Liver (tissue), 7 donors: ENCODE measurements at regions not wholly inside any gene's neighbourhood (a gene's known extent, or its start where the extent isn't known, plus 50 kb on each side); places are given as distances from the start of the nearest gene placed in this dataset.

Experiments
- DNase-seq: peaks from one replicate; pipeline ENCODE4 v3.0.0-alpha.2; 2017; ENCODE audit warnings: low spot score
- H3K27ac ChIP-seq, 2 donors: one replicate each; pipeline ENCODE4 v1.7.0; 2013; ENCODE audit warnings: inconsistent platforms in 2 of 2, low read length in 2 of 2, control low read depth in 1 of 2, low read depth in 1 of 2, mild to moderate bottlenecking in 1 of 2
- H3K27me3 ChIP-seq, 4 donors: one replicate each; pipeline versions ENCODE4 v1.6.1 to v1.7.0; 2013; ENCODE audit warnings: low read length in 3 of 4, inconsistent platforms in 1 of 4, mild to moderate bottlenecking in 1 of 4, moderate library complexity in 1 of 4; ENCODE audit not compliant: control insufficient read depth in 4 of 4, insufficient read depth in 4 of 4
- H3K36me3 ChIP-seq, 4 donors: one replicate each; pipeline versions ENCODE4 v1.6.1 to v1.7.0; 2013; ENCODE audit warnings: low read length in 3 of 4, mild to moderate bottlenecking in 3 of 4, low read depth in 1 of 4, moderate library complexity in 1 of 4; ENCODE audit not compliant: control insufficient read depth in 4 of 4, insufficient read depth in 3 of 4
- H3K4me1 ChIP-seq, 4 donors: one replicate each; pipeline versions ENCODE4 v1.6.1 to v1.7.0; 2013; ENCODE audit warnings: low read length in 3 of 4, mild to moderate bottlenecking in 3 of 4, moderate library complexity in 1 of 4; ENCODE audit not compliant: control insufficient read depth in 4 of 4, insufficient read depth in 4 of 4
- H3K4me3 ChIP-seq, 3 donors: one replicate each; pipeline versions ENCODE4 v1.6.1 to v1.7.0; 2013; ENCODE audit warnings: low read length in 3 of 3, control low read depth in 1 of 3, low read depth in 1 of 3, mild to moderate bottlenecking in 1 of 3
- H3K9ac ChIP-seq, 2 donors: one replicate each; pipeline ENCODE4 v1.7.0; 2013; ENCODE audit warnings: low read length in 2 of 2, mild to moderate bottlenecking in 2 of 2, moderate library complexity in 2 of 2, control low read depth in 1 of 2, low read depth in 1 of 2
- H3K9me3 ChIP-seq, 4 donors: one replicate each; pipeline versions ENCODE4 v1.6.1 to v1.7.0; 2013; ENCODE audit warnings: low read length in 3 of 4; ENCODE audit not compliant: control insufficient read depth in 4 of 4
- ATF3 ChIP-seq: IDR thresholded peaks from 2 replicates; pipeline ENCODE4 v1.6.1; 2016; ENCODE audit warnings: antibody characterized with exemption
- FOXA1 ChIP-seq: IDR thresholded peaks from 2 replicates; pipeline ENCODE4 v1.6.1; 2016; ENCODE audit warnings: antibody characterized with exemption
- FOXA2 ChIP-seq: IDR thresholded peaks from 2 replicates; pipeline ENCODE4 v1.6.1; 2016; ENCODE audit warnings: antibody characterized with exemption
- GABPA ChIP-seq, 2 donors: IDR thresholded peaks in 1 of 2; conservative IDR thresholded peaks in 1 of 2; 2 replicates each; pipeline ENCODE4 v1.6.1; 2016; ENCODE audit warnings: antibody characterized with exemption in 2 of 2, mild to moderate bottlenecking in 1 of 2, moderate library complexity in 1 of 2
- HNF4A ChIP-seq, 2 donors: conservative IDR thresholded peaks; 2 replicates each; pipeline ENCODE4 v1.6.1; 2016; ENCODE audit warnings: antibody characterized with exemption in 2 of 2, mild to moderate bottlenecking in 2 of 2
- HNF4G ChIP-seq: IDR thresholded peaks from 2 replicates; pipeline ENCODE4 v1.6.1; 2016; ENCODE audit warnings: antibody characterized with exemption
- JUND ChIP-seq, 2 donors: IDR thresholded peaks; 2 replicates each; pipeline ENCODE4 v1.6.1; 2016; ENCODE audit warnings: antibody characterized with exemption in 2 of 2
- MAX ChIP-seq: IDR thresholded peaks from 2 replicates; pipeline ENCODE4 v1.6.1; 2016; ENCODE audit warnings: antibody characterized with exemption
- NR2F2 ChIP-seq: IDR thresholded peaks from 2 replicates; pipeline ENCODE4 v1.6.1; 2016; ENCODE audit warnings: antibody characterized with exemption
- RAD21 ChIP-seq, 2 donors: IDR thresholded peaks; 2 replicates each; pipeline ENCODE4 v1.6.1; 2016; ENCODE audit warnings: antibody characterized with exemption in 2 of 2, mild to moderate bottlenecking in 2 of 2
- REST ChIP-seq: IDR thresholded peaks from 2 replicates; pipeline ENCODE4 v1.6.1; 2016; ENCODE audit warnings: antibody characterized with exemption, mild to moderate bottlenecking
- SP1 ChIP-seq: IDR thresholded peaks from 2 replicates; pipeline ENCODE4 v1.6.1; 2018; ENCODE audit warnings: antibody characterized with exemption, mild to moderate bottlenecking
- TAF1 ChIP-seq: conservative IDR thresholded peaks from 2 replicates; pipeline ENCODE4 v1.6.1; 2016; ENCODE audit warnings: antibody characterized with exemption, mild to moderate bottlenecking
- ZBTB33 ChIP-seq: IDR thresholded peaks from 2 replicates; pipeline ENCODE4 v1.6.1; 2016; ENCODE audit warnings: antibody characterized with exemption
- WGBS: extraction: QIAGEN DNeasy Blood & Tissue Kit; methylation state at CpG from one replicate; pipeline ENCODE4 v1.1.7; 2013; 5-methylcytosine and 5-hydroxymethylcytosine counted together
- donor health status: healthy.
- donor health status: healthy.
- donor health status: healthy.
- donor health status: healthy.

GRCh38 chr12:28620281-28620680 lies 430.0 kb downstream of the CCDC91 start:
- no peaks in the 10 kb centered on the region for H3K27me3 ChIP-seq
- WGBS: 74% methylated on average over 3 of the region's 3 CpGs
- TF ChIP-seq MAX: no peak
- TF ChIP-seq FOXA2: no peak
- no peak for TF ChIP-seq TAF1
- TF ChIP-seq ZBTB33: no peak
- TF ChIP-seq RAD21 (IDR thresholded peaks at IDR 0.05): no peak
- TF ChIP-seq GABPA (IDR thresholded peaks at IDR 0.05 in 1 of 2, conservative IDR thresholded peaks at IDR 0.05 in 1 of 2): no peak
- no peak for TF ChIP-seq ATF3
- no peak for TF ChIP-seq HNF4A (conservative IDR thresholded peaks at IDR 0.05)
- no peak for TF ChIP-seq HNF4G
- no peak for TF ChIP-seq SP1
- H3K36me3 ChIP-seq: no peaks in the 10 kb centered on the region
- peaks cover 0 to 2% (median 0%) of the 10 kb centered on the region in 4 donors for H3K9me3 ChIP-seq
- H3K4me1 ChIP-seq: no peaks in the 10 kb centered on the region
- H3K9ac ChIP-seq: no peak overlapping the region
- H3K4me3 ChIP-seq: no peak overlapping the region
- no peak overlapping the region for H3K27ac ChIP-seq
- DNase-seq: no peak

- H3K36me3 ChIP-seq: no peaks in the 10 kb centered on the region
- no peaks in the 10 kb centered on the region for H3K27me3 ChIP-seq
- no peak overlapping the region for H3K9ac ChIP-seq
- no peak for DNase-seq
- H3K4me3 ChIP-seq: no peak overlapping the region
- no peak for TF ChIP-seq NR2F2
- TF ChIP-seq FOXA1: no peak
- no peak for TF ChIP-seq JUND (IDR thresholded peaks at IDR 0.05)
- TF ChIP-seq SP1: no peak
- no peak for TF ChIP-seq HNF4A (conservative IDR thresholded peaks at IDR 0.05)
- no peak for TF ChIP-seq TAF1
- TF ChIP-seq FOXA2: no peak
- no peak overlapping the region for H3K27ac ChIP-seq
- 92% methylated on average over 3 of the region's 3 CpGs for WGBS
- H3K9me3 ChIP-seq: no peaks in the 10 kb centered on the region
- no peaks in the 10 kb centered on the region for H3K4me1 ChIP-seq
These were observed 432.1 kb downstream of the CCDC91 start for GRCh38 chr12:28622406-28622805.

- 92% methylated on average over 3 of the region's 3 CpGs for WGBS
- TF ChIP-seq SP1: no peak
- TF ChIP-seq REST: no peak
- TF ChIP-seq NR2F2: no peak
- no peak for TF ChIP-seq GABPA (IDR thresholded peaks at IDR 0.05 in 1 of 2, conservative IDR thresholded peaks at IDR 0.05 in 1 of 2)
- no peaks in the 10 kb centered on the region for H3K4me1 ChIP-seq
These were observed 436.2 kb downstream of the CCDC91 start for GRCh38 chr12:28626504-28626903.

More at GRCh38 chr12:28626504-28626903, 436.2 kb downstream of the CCDC91 start:
- H3K27me3 ChIP-seq: no peaks in the 10 kb centered on the region
- DNase-seq: no peak
- H3K4me3 ChIP-seq: no peak overlapping the region
- no peak overlapping the region for H3K27ac ChIP-seq
- no peak overlapping the region for H3K9ac ChIP-seq
- no peaks in the 10 kb centered on the region for H3K36me3 ChIP-seq
- H3K9me3 ChIP-seq: no peaks in the 10 kb centered on the region
